Chondrocyte (in vitro differentiated cells): ENCODE measurements at regions not wholly inside any gene's neighbourhood (a gene's known extent, or its start where the extent isn't known, plus 50 kb on each side); places are given as distances from the start of the nearest gene placed in this dataset.
"Not testable (repeated sequence)": the region's sequence is repeated elsewhere in the genome, so short reads cannot be mapped to it uniquely, and the experiment has no call there.

Experiments
- DNase-seq: peaks from one replicate; pipeline ENCODE4 v3.0.0; 2021; ENCODE audit warnings: mixed read lengths, low spot score
- H3K27ac Mint-ChIP-seq: one replicate; pipeline ENCODE4 v1.8.0; 2021; ENCODE audit warnings: mild to moderate bottlenecking, moderate library complexity, mixed read lengths; ENCODE audit not compliant: unreplicated experiment
- H3K27me3 Mint-ChIP-seq: 2 replicates; pipeline ENCODE4 v1.8.0; 2021; ENCODE audit warnings: low read depth, mixed read lengths
- H3K36me3 Mint-ChIP-seq: 2 replicates; pipeline ENCODE4 v1.8.0; 2021; ENCODE audit warnings: low read depth, mixed read lengths
- H3K4me1 Mint-ChIP-seq: 2 replicates; pipeline ENCODE4 v1.8.0; 2021; ENCODE audit warnings: low read depth, mild to moderate bottlenecking, mixed read lengths
- H3K4me3 Mint-ChIP-seq: one replicate; pipeline ENCODE4 v1.8.0; 2021; ENCODE audit warnings: mild to moderate bottlenecking, moderate library complexity, mixed read lengths; ENCODE audit not compliant: unreplicated experiment
- H3K9me3 Mint-ChIP-seq: 2 replicates; pipeline ENCODE4 v1.8.0; 2021; ENCODE audit warnings: low read depth, mixed read lengths
- CTCF ChIP-seq: fragments of 200-600 bp; sonication (generic); IDR thresholded peaks from 2 replicates; pipeline ENCODE4 v1.5.0; 2021; ENCODE audit warnings: antibody characterized with exemption, mild to moderate bottlenecking, moderate library complexity

GRCh38 chr19:23597661-23598060 is 89.4 kb downstream of the ZNF675 start:
- no peak for TF ChIP-seq CTCF
- no peak for DNase-seq
- Mint-ChIP-seq H3K9me3 (peaks cover 30% of the 10 kb centered on the region), H3K27ac (no peak overlapping the region), H3K4me3 (no peak overlapping the region), H3K4me1 (no peaks in the 10 kb centered on the region), H3K36me3 (no peaks in the 10 kb centered on the region), H3K27me3 (no peaks in the 10 kb centered on the region)

- Mint-ChIP-seq H3K4me1 (no peaks in the 10 kb centered on the region), H3K9me3 (peaks cover 33% of the 10 kb centered on the region), H3K27me3 (no peaks in the 10 kb centered on the region), H3K36me3 (no peaks in the 10 kb centered on the region), H3K4me3 (no peak overlapping the region), H3K27ac (no peak overlapping the region)
- no peak for DNase-seq
- no peak for TF ChIP-seq CTCF
Observed at GRCh38 chr19:23596872-23597271, 90.1 kb downstream of the ZNF675 start.

- not testable (repeated sequence) for H3K27ac Mint-ChIP-seq, H3K36me3 Mint-ChIP-seq, H3K4me3 Mint-ChIP-seq, H3K27me3 Mint-ChIP-seq, H3K4me1 Mint-ChIP-seq, DNase-seq
- H3K9me3 Mint-ChIP-seq: peaks cover 54% of the 10 kb centered on the region
Observed at GRCh38 chr19:23594311-23594710, 92.7 kb downstream of the ZNF675 start.

- Mint-ChIP-seq H3K36me3 (no peaks in the 10 kb centered on the region), H3K27me3 (no peaks in the 10 kb centered on the region), H3K4me3 (no peak overlapping the region), H3K9me3 (peaks cover 49% of the 10 kb centered on the region), H3K4me1 (no peaks in the 10 kb centered on the region), H3K27ac (no peak overlapping the region)
- no peak for DNase-seq
- no peak for TF ChIP-seq CTCF
Observed at GRCh38 chr19:23587546-23587945, 99.5 kb downstream of the ZNF675 start.

GRCh38 chr19:23577501-23577900 is 109.5 kb downstream of the ZNF675 start:
- Mint-ChIP-seq H3K9me3 (peaks cover 75% of the 10 kb centered on the region), H3K27me3 (no peaks in the 10 kb centered on the region), H3K36me3 (no peaks in the 10 kb centered on the region), H3K4me1 (no peaks in the 10 kb centered on the region), H3K4me3 (no peak overlapping the region), H3K27ac (no peak overlapping the region)
- TF ChIP-seq CTCF: no peak
- no peak for DNase-seq

- H3K36me3 Mint-ChIP-seq: no peaks in the 10 kb centered on the region
- no peak for TF ChIP-seq CTCF
- no peak overlapping the region for H3K4me3 Mint-ChIP-seq
- no peak overlapping the region for H3K27ac Mint-ChIP-seq
- no peak for DNase-seq
- H3K27me3 Mint-ChIP-seq: no peaks in the 10 kb centered on the region
- H3K4me1 Mint-ChIP-seq: no peaks in the 10 kb centered on the region
- H3K9me3 Mint-ChIP-seq: peaks cover 64% of the 10 kb centered on the region
Observed at GRCh38 chr19:23571175-23571574, 115.8 kb downstream of the ZNF675 start.

GRCh38 chr19:23568116-23568515 is 118.9 kb downstream of the ZNF675 start:
- not testable (repeated sequence) for H3K4me1 Mint-ChIP-seq, H3K4me3 Mint-ChIP-seq, H3K27ac Mint-ChIP-seq, DNase-seq, H3K27me3 Mint-ChIP-seq, H3K36me3 Mint-ChIP-seq
- H3K9me3 Mint-ChIP-seq: peaks cover 64% of the 10 kb centered on the region
